ENCODE measurements at regions not wholly inside any gene's neighbourhood (a gene's known extent, or its start where the extent isn't known, plus 50 kb on each side); places are given as distances from the start of the nearest gene placed in this dataset.

GRCh38 chr2:6008186-6008585, 316.0 kb downstream of the SOX11 start:
- TF ChIP-seq CTCF (conservative IDR thresholded peaks at IDR 0.05) (no peak), ZFX (IDR thresholded peaks at IDR 0.05) (no peak)
